ENCODE measurements at regions not wholly inside any gene's neighbourhood (a gene's known extent, or its start where the extent isn't known, plus 50 kb on each side); places are given as distances from the start of the nearest gene placed in this dataset.

- 94% methylated on average over 7 of the region's 7 CpGs for WGBS
- Histone ChIP-seq H3K27me3 (ENCODE audit: control insufficient read depth in 4 of 4, insufficient read depth in 4 of 4, low read length in 3 of 4) (no peaks in the 10 kb centered on the region), H3K27ac (ENCODE audit: low read depth in 1 of 2, low read length in 2 of 2) (no peak overlapping the region), H3K4me3 (ENCODE audit: low read depth in 1 of 3, low read length in 3 of 3) (no peak overlapping the region), H3K36me3 (ENCODE audit: control insufficient read depth in 4 of 4, insufficient read depth in 3 of 4, low read depth in 1 of 4, low read length in 3 of 4) (no peaks in the 10 kb centered on the region), H3K4me1 (ENCODE audit: control insufficient read depth in 4 of 4, insufficient read depth in 4 of 4, low read length in 3 of 4) (peaks cover 0 to 3% (median 0%) of the 10 kb centered on the region in 4 donors), H3K9ac (ENCODE audit: low read depth in 1 of 2, low read length in 2 of 2) (no peak overlapping the region), H3K9me3 (ENCODE audit: control insufficient read depth in 4 of 4, low read length in 3 of 4) (no peaks in the 10 kb centered on the region)
- TF ChIP-seq HNF4G (IDR thresholded peaks at IDR 0.05) (no peak), ZBTB33 (IDR thresholded peaks at IDR 0.05) (no peak), TAF1 (conservative IDR thresholded peaks at IDR 0.05) (no peak), YY1 (IDR thresholded peaks at IDR 0.05) (no peak), SP1 (IDR thresholded peaks at IDR 0.05) (no peak)
- TF ChIP-seq, protein P1, sequence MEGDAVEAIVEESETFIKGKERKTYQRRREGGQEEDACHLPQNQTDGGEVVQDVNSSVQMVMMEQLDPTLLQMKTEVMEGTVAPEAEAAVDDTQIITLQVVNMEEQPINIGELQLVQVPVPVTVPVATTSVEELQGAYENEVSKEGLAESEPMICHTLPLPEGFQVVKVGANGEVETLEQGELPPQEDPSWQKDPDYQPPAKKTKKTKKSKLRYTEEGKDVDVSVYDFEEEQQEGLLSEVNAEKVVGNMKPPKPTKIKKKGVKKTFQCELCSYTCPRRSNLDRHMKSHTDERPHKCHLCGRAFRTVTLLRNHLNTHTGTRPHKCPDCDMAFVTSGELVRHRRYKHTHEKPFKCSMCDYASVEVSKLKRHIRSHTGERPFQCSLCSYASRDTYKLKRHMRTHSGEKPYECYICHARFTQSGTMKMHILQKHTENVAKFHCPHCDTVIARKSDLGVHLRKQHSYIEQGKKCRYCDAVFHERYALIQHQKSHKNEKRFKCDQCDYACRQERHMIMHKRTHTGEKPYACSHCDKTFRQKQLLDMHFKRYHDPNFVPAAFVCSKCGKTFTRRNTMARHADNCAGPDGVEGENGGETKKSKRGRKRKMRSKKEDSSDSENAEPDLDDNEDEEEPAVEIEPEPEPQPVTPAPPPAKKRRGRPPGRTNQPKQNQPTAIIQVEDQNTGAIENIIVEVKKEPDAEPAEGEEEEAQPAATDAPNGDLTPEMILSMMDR (IDR thresholded peaks at IDR 0.05; ENCODE audit: low read depth, low read length, missing input control) = no peak
- DNase-seq (ENCODE audit: low spot score) = no peak
Observed at GRCh38 chr5:61746831-61747575, 414.9 kb downstream of the ZSWIM6 start.

DNA sequence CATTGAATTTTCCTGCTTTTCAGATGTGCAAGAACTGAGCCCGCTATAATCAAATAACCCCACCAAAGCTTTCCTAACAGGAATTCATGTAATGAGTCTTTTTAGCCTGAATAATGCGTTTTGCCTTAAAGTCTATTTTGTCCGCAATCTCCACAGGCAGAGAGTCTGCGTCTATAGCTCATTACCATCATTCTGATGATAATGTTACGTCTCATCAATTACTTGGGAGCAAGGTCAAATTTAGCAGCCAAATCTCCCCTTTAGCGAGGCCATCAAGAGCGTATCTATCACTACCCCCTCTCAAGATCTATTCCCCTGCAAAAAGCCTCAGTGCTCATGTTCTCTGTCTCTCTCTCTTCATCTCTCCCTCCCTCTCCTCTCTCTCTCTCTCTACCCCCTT lies 416.1 kb downstream of the ZSWIM6 start:
- no peak overlapping the region for H3K9ac ChIP-seq (ENCODE audit: low read depth in 1 of 2, low read length in 2 of 2)
- no peak for TF ChIP-seq MAX (IDR thresholded peaks at IDR 0.05)
- TF ChIP-seq ZBTB33 (IDR thresholded peaks at IDR 0.05) = no peak
- TF ChIP-seq, protein P1 (IDR thresholded peaks at IDR 0.05; ENCODE audit: low read depth, low read length, missing input control) = no peak
- no peak for TF ChIP-seq HNF4G (IDR thresholded peaks at IDR 0.05)
- TF ChIP-seq RAD21 (IDR thresholded peaks at IDR 0.05) = no peak
- TF ChIP-seq HNF4A (conservative IDR thresholded peaks at IDR 0.05) = no peak
- no peak for TF ChIP-seq FOXA2 (IDR thresholded peaks at IDR 0.05)
- no peak for TF ChIP-seq SP1 (IDR thresholded peaks at IDR 0.05)
- TF ChIP-seq EGR1 (IDR thresholded peaks at IDR 0.05; ENCODE audit: low read depth in 2 of 2) = no peak
- no peak for TF ChIP-seq ATF3 (IDR thresholded peaks at IDR 0.05)
- no peak for TF ChIP-seq YY1 (IDR thresholded peaks at IDR 0.05)
- no peak for TF ChIP-seq FOXA1 (IDR thresholded peaks at IDR 0.05)
- TF ChIP-seq, protein P2, sequence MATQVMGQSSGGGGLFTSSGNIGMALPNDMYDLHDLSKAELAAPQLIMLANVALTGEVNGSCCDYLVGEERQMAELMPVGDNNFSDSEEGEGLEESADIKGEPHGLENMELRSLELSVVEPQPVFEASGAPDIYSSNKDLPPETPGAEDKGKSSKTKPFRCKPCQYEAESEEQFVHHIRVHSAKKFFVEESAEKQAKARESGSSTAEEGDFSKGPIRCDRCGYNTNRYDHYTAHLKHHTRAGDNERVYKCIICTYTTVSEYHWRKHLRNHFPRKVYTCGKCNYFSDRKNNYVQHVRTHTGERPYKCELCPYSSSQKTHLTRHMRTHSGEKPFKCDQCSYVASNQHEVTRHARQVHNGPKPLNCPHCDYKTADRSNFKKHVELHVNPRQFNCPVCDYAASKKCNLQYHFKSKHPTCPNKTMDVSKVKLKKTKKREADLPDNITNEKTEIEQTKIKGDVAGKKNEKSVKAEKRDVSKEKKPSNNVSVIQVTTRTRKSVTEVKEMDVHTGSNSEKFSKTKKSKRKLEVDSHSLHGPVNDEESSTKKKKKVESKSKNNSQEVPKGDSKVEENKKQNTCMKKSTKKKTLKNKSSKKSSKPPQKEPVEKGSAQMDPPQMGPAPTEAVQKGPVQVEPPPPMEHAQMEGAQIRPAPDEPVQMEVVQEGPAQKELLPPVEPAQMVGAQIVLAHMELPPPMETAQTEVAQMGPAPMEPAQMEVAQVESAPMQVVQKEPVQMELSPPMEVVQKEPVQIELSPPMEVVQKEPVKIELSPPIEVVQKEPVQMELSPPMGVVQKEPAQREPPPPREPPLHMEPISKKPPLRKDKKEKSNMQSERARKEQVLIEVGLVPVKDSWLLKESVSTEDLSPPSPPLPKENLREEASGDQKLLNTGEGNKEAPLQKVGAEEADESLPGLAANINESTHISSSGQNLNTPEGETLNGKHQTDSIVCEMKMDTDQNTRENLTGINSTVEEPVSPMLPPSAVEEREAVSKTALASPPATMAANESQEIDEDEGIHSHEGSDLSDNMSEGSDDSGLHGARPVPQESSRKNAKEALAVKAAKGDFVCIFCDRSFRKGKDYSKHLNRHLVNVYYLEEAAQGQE (IDR thresholded peaks at IDR 0.05) = no peak
- no peak for TF ChIP-seq RXRA (IDR thresholded peaks at IDR 0.05)
- TF ChIP-seq TAF1 (conservative IDR thresholded peaks at IDR 0.05) = no peak
- TF ChIP-seq GABPA (IDR thresholded peaks at IDR 0.05 in 1 of 2, conservative IDR thresholded peaks at IDR 0.05 in 1 of 2) = no peak
- no peak overlapping the region for H3K27ac ChIP-seq (ENCODE audit: low read depth in 1 of 2, low read length in 2 of 2)
- H3K27me3 ChIP-seq (ENCODE audit: control insufficient read depth in 4 of 4, insufficient read depth in 4 of 4, low read length in 3 of 4) = no peaks in the 10 kb centered on the region
- no peak overlapping the region for H3K4me3 ChIP-seq (ENCODE audit: low read depth in 1 of 3, low read length in 3 of 3)
- WGBS = 97% methylated on average over 7 of the region's 7 CpGs
- DNase-seq (ENCODE audit: low spot score) = no peak
- no peaks in the 10 kb centered on the region for H3K36me3 ChIP-seq (ENCODE audit: control insufficient read depth in 4 of 4, insufficient read depth in 3 of 4, low read depth in 1 of 4, low read length in 3 of 4)
- no peaks in the 10 kb centered on the region for H3K9me3 ChIP-seq (ENCODE audit: control insufficient read depth in 4 of 4, low read length in 3 of 4)
- H3K4me1 ChIP-seq (ENCODE audit: control insufficient read depth in 4 of 4, insufficient read depth in 4 of 4, low read length in 3 of 4) = peaks cover 0 to 3% (median 0%) of the 10 kb centered on the region in 4 donors
